HG03575 (cell line): ENCODE measurements at regions not wholly inside any gene's neighbourhood (a gene's known extent, or its start where the extent isn't known, plus 50 kb on each side); places are given as distances from the start of the nearest gene placed in this dataset.
"Not testable (repeated sequence)": the region's sequence is repeated elsewhere in the genome, so short reads cannot be mapped to it uniquely, and the experiment has no call there.

ENCODE experiments used
- ATAC-seq: cut with Tn5 transposase; IDR thresholded peaks from one replicate; pipeline ENCODE4 v1.9.1; 2021; ENCODE audit not compliant: unreplicated experiment, insufficient number of reproducible peaks, low FRiP score; ENCODE audit errors: extremely low read depth

- no peak for ATAC-seq
These were observed 472.5 kb upstream of the RPS6KA3 start for GRCh38 chrX:20739038-20739745.

- ATAC-seq, result no peak
These were observed 462.7 kb upstream of the RPS6KA3 start for GRCh38 chrX:20729416-20729815.

GRCh38 chrX:20727447-20727846, 460.7 kb upstream of the RPS6KA3 start:
- ATAC-seq, result no peak

- ATAC-seq, result no peak
These were observed 454.4 kb upstream of the RPS6KA3 start for GRCh38 chrX:20720954-20721626.

- ATAC-seq, result no peak
These were observed 452.1 kb upstream of the RPS6KA3 start for GRCh38 chrX:20718592-20719380.

- no peak for ATAC-seq
These were observed 448.5 kb upstream of the RPS6KA3 start for GRCh38 chrX:20715176-20715575.

- ATAC-seq, result no peak
These were observed 446.1 kb upstream of the RPS6KA3 start for GRCh38 chrX:20712811-20713210.

GRCh38 chrX:20711366-20711765, 444.7 kb upstream of the RPS6KA3 start:
- no peak for ATAC-seq

GRCh38 chrX:20693078-20693477, 426.4 kb upstream of the RPS6KA3 start:
- ATAC-seq, result no peak

- no peak for ATAC-seq
These were observed 419.5 kb upstream of the RPS6KA3 start for GRCh38 chrX:20686256-20686655.

GRCh38 chrX:20685652-20686051, 418.9 kb upstream of the RPS6KA3 start:
- ATAC-seq, result no peak

- no peak for ATAC-seq
These were observed 415.0 kb upstream of the RPS6KA3 start for GRCh38 chrX:20681683-20682082.

GRCh38 chrX:20680998-20681397, 414.3 kb upstream of the RPS6KA3 start:
- ATAC-seq, result no peak

GRCh38 chrX:20672476-20672875, 405.8 kb upstream of the RPS6KA3 start:
- ATAC-seq, result no peak

- ATAC-seq, result not testable (repeated sequence)
These were observed 405.0 kb upstream of the RPS6KA3 start for GRCh38 chrX:20671746-20672145.

- ATAC-seq, result no peak
These were observed 403.9 kb upstream of the RPS6KA3 start for GRCh38 chrX:20670611-20671010.

- ATAC-seq, result no peak
These were observed 401.8 kb upstream of the RPS6KA3 start for GRCh38 chrX:20668550-20668949.

GRCh38 chrX:20666331-20666730, 399.6 kb upstream of the RPS6KA3 start:
- no peak for ATAC-seq

- ATAC-seq, result no peak
These were observed 398.8 kb upstream of the RPS6KA3 start for GRCh38 chrX:20665481-20665880.

GRCh38 chrX:20664774-20665173, 398.1 kb upstream of the RPS6KA3 start:
- no peak for ATAC-seq
